ENCODE measurements at regions not wholly inside any gene's neighbourhood (a gene's known extent, or its start where the extent isn't known, plus 50 kb on each side); places are given as distances from the start of the nearest gene placed in this dataset.

- Histone ChIP-seq H3K27ac (ENCODE audit: low read depth in 1 of 2, low read length in 2 of 2) (no peak overlapping the region), H3K36me3 (ENCODE audit: insufficient read depth, low read length) (no peaks in the 10 kb centered on the region), H3K27me3 (ENCODE audit: control insufficient read depth in 1 of 2, insufficient read depth in 2 of 2, low read length in 2 of 2) (no peaks in the 10 kb centered on the region), H3K4me3 (ENCODE audit: low read length) (no peak overlapping the region), H3K9me3 (ENCODE audit: control insufficient read depth in 1 of 2, insufficient read depth in 1 of 2, low read length in 2 of 2) (no peaks in the 10 kb centered on the region), H3K4me1 (ENCODE audit: insufficient read depth, low read length) (no peaks in the 10 kb centered on the region)
- ATAC-seq (ENCODE audit: poor library complexity) (no peak), DNase-seq (no peak)
- Mint-ChIP-seq H3K36me3 (ENCODE audit: low read depth) (no peaks in the 10 kb centered on the region), H3K27me3 (no peaks in the 10 kb centered on the region), H3K9me3 (no peaks in the 10 kb centered on the region), H3K4me1 (ENCODE audit: low read depth) (no peaks in the 10 kb centered on the region), H3K4me3 (no peak overlapping the region), H3K27ac (no peak overlapping the region)
- POLR2A ChIA-PET: no interaction called here
- TF ChIP-seq CTCF (IDR thresholded peaks at IDR 0.05): no peak
- intact Hi-C loops (cut with DNase I, micrococcal nuclease): no loop called here
- CTCF ChIA-PET: no interaction called here
These were observed 84.9 kb upstream of the PDE3A start for GRCh38 chr12:20283482-20283881.

GRCh38 chr12:20289520-20289919 is 78.8 kb upstream of the PDE3A start:
- H3K4me3 ChIP-seq (ENCODE audit: low read length): no peak overlapping the region
- no peak for TF ChIP-seq CTCF (IDR thresholded peaks at IDR 0.05)
- H3K9me3 Mint-ChIP-seq: peaks cover 5% of the 10 kb centered on the region
- CTCF ChIA-PET: no interaction called here
- no peaks in the 10 kb centered on the region for H3K4me1 Mint-ChIP-seq (ENCODE audit: low read depth)
- no peaks in the 10 kb centered on the region for H3K36me3 ChIP-seq (ENCODE audit: insufficient read depth, low read length)
- ATAC-seq (ENCODE audit: poor library complexity): no peak
- no peaks in the 10 kb centered on the region for H3K36me3 Mint-ChIP-seq (ENCODE audit: low read depth)
- H3K9me3 ChIP-seq (ENCODE audit: control insufficient read depth in 1 of 2, insufficient read depth in 1 of 2, low read length in 2 of 2): no peaks in the 10 kb centered on the region
- no peak for DNase-seq
- no peaks in the 10 kb centered on the region for H3K4me1 ChIP-seq (ENCODE audit: insufficient read depth, low read length)
- intact Hi-C loops (cut with DNase I, micrococcal nuclease): no loop called here
- H3K27me3 ChIP-seq (ENCODE audit: control insufficient read depth in 1 of 2, insufficient read depth in 2 of 2, low read length in 2 of 2): no peaks in the 10 kb centered on the region
- no peak overlapping the region for H3K27ac ChIP-seq (ENCODE audit: low read depth in 1 of 2, low read length in 2 of 2)
- POLR2A ChIA-PET: no interaction called here
- H3K27ac Mint-ChIP-seq: no peak overlapping the region
- no peak overlapping the region for H3K4me3 Mint-ChIP-seq
- no peaks in the 10 kb centered on the region for H3K27me3 Mint-ChIP-seq

- no peak overlapping the region for H3K4me3 Mint-ChIP-seq
- Histone ChIP-seq H3K4me3 (ENCODE audit: low read length) (no peak overlapping the region), H3K27me3 (ENCODE audit: control insufficient read depth in 1 of 2, insufficient read depth in 2 of 2, low read length in 2 of 2) (no peaks in the 10 kb centered on the region), H3K9me3 (ENCODE audit: control insufficient read depth in 1 of 2, insufficient read depth in 1 of 2, low read length in 2 of 2) (peaks cover 2 to 21% of the 10 kb centered on the region in 2 experiments), H3K36me3 (ENCODE audit: insufficient read depth, low read length) (no peaks in the 10 kb centered on the region), H3K27ac (ENCODE audit: low read depth in 1 of 2, low read length in 2 of 2) (no peak overlapping the region), H3K4me1 (ENCODE audit: insufficient read depth, low read length) (no peaks in the 10 kb centered on the region)
- H3K27ac Mint-ChIP-seq: no peak overlapping the region
- no peaks in the 10 kb centered on the region for H3K27me3 Mint-ChIP-seq
- POLR2A ChIA-PET: no interaction called here
- intact Hi-C loops (cut with DNase I, micrococcal nuclease): no loop called here
- CTCF ChIA-PET: no interaction called here
- H3K36me3 Mint-ChIP-seq (ENCODE audit: low read depth): no peaks in the 10 kb centered on the region
- DNase-seq (no peak), ATAC-seq (ENCODE audit: poor library complexity) (no peak)
- TF ChIP-seq CTCF (IDR thresholded peaks at IDR 0.05): no peak
- H3K4me1 Mint-ChIP-seq (ENCODE audit: low read depth): no peaks in the 10 kb centered on the region
- peaks cover 24% of the 10 kb centered on the region for H3K9me3 Mint-ChIP-seq
These were observed 67.9 kb upstream of the PDE3A start for GRCh38 chr12:20300457-20300856.

Data from CD4-positive, alpha-beta T cell (primary cell).